A673 (cell line): ENCODE measurements at regions not wholly inside any gene's neighbourhood (a gene's known extent, or its start where the extent isn't known, plus 50 kb on each side); places are given as distances from the start of the nearest gene placed in this dataset.

Source experiments
- CTCF ChIP-seq: fragments of 300-800, 200-600 bp; sonication (generic); conservative IDR thresholded peaks from 2 replicates; pipeline ENCODE4 v1.5.1; 2017; ENCODE audit warnings: low read depth, mild to moderate bottlenecking, antibody characterized with exemption, low read length, moderate library complexity, mixed read lengths
- EZH2 ChIP-seq: fragments of 200-600 bp; sonication (generic); IDR thresholded peaks from 2 replicates; pipeline ENCODE4 v1.6.1; 2017; ENCODE audit warnings: borderline replicate concordance, low read depth, mild to moderate bottlenecking, mixed read lengths, antibody characterized with exemption, low read length; ENCODE audit not compliant: poor library complexity, severe bottlenecking

GRCh38 chr2:219961947-219962498 lies 334.6 kb downstream of the SLC4A3 start:
- TF ChIP-seq EZH2 (no peak), CTCF (no peak)
